Lung microvascular endothelial cell (primary cell): ENCODE measurements at regions not wholly inside any gene's neighbourhood (a gene's known extent, or its start where the extent isn't known, plus 50 kb on each side); places are given as distances from the start of the nearest gene placed in this dataset.
"Not testable (repeated sequence)": the region's sequence is repeated elsewhere in the genome, so short reads cannot be mapped to it uniquely, and the experiment has no call there.

ENCODE experiments used
- DNase-seq, 2 donors: peaks; one replicate each; pipeline versions ENCODE4 v3.0.0 to v3.0.0-alpha.2; 2010; ENCODE audit warnings: low read depth in 2 of 2

DNA sequence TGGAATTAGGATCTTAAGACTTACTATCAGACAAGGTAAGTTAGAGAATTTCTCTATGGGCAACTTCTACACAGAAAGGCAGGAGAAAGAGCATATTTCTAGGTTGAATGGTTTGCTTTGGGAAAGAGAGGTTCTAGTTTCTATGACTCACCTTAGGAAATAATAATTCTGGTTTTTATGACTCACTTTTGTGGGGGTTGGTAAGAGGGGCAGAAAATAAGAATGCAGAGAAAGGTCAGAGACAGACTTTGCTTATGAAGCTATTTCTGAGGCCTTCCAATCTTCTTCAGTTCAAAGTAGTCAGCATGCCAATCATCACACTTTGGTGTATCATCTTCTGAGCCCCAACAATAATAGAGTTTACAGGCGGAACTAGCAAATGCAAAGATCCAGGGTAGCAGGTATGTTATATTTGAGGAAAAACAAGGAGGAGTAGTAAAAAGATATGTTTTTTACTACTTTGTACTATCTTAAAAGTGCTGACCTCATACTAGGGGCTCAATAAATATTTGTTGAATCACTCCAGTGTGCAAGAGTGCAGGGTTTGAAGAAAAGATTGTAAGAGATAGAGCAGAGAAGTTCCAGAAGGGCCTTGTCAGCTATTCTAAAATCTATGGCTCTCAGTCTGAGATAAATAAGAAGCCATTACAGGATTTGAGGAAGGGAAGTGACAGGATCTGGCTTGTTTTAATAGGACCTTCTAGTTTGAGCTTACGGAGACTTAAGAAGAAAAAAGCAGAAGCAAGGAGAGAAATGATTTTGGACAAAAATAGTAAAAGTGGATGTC lies 56.7 kb upstream of the LRFN5 start:
- no peak for DNase-seq

DNA sequence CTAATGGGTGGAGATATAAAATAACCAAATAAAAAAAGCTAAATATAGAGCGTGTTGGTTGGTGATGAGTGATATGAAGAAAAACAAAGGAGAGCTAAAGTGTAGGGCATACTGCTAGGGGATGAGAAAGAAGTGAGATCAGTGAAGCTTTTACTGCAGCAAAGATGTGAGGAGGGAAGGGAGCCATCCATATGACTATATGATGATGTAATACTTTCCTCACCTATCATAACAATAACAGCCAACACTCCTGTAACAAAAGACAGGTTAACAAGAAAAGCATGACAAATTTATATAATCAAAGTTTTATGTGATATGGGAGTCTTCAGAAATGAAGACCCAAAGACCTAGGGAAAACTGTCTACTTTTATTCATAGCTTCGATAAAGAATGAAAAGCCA lies 57.4 kb upstream of the LRFN5 start:
- DNase-seq = no peak

DNA sequence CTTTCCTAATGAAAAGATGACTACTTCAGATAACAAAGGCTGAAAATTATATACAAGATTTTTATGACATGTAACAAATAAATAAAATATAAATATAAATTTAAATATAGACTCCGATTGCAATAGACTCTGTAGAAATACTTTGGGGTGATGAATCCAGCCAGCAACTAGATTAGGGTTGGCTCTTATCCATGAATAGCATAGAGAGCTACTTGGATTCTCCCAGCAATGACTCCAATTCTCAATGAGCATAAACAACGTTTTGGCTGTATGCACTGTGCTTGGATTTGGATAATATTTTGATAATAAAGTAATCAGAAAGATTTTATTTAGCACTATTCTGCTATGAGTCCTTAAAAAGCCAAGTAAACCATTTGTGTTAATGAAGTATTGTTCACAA lies 58.0 kb upstream of the LRFN5 start:
- DNase-seq = no peak

DNA sequence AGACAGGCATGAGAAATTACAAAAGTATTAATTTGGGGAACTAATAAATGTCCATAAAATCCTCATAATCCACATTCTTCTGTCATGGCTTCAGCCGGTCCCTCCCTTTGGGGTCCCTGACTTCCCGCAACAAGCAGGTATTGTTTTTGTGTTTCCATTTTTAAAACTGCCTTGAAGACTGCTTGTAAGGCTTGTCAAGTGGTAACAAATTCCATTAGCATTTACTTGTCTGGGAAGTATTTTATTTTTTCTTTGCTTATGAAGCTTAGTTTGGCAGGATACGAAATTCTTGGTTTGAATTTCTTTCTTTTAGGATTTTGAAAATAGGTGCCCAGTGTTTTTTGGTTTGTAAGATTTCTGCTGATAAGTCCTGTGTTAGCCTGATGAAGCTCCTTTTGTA lies 65.3 kb upstream of the LRFN5 start:
- no peak for DNase-seq

DNA sequence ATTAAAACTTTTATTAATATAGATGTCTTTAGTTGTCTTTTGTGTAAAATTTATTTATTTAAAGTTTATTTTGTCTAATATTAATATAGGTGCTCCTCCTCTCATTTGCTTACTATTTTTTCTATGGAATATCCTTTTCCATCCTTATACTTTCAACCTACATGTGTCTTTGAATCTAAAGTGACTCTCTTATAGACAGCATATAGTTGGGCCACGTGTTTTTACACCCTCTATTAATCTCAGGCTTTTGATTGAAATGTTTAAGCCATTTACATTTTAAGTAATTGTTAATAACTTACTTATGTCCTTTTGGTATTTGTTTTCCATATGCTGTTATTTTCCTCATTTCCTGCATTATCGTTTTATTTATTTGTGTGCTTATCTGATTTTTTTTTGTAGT lies 74.4 kb upstream of the LRFN5 start:
- no peak for DNase-seq

DNA sequence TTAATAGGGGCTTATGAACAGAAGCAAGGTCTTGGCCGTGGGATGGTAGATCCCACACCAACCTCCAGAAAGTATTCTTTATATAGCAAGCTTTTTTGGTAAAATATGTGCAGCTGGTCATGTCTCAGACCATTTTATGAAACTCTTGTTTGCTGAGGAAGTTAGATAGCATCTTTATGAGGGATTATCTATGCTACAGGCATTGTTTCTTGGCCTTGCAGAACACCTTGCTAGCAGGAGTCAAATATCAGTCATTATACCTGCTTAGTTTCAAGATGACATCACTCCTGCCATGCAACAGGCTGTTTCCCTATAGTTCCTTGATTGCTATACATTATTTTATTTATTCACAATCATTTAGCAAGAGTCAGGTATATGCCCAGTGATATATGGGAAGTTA lies 84.8 kb upstream of the LRFN5 start:
- no peak for DNase-seq

DNA sequence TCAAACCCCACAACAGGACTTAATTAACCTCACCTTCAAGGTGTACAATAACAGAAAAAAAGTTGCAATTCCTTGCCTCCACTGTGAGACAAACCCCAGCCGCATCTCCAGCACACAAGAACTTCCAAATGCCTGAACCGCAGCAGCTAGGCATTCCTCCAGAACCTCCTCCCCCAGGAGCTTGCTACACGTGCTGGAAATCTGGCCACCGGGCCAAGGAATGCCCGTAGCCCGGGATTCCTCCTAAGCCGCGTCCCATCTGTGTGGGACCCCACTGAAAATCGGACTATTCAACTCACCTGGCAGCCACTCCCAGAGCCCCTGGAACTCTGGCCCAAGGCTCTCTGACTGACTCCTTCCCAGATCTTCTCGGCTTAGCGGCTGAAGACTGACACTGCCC lies 88.6 kb upstream of the LRFN5 start:
- not testable (repeated sequence) for DNase-seq

DNA sequence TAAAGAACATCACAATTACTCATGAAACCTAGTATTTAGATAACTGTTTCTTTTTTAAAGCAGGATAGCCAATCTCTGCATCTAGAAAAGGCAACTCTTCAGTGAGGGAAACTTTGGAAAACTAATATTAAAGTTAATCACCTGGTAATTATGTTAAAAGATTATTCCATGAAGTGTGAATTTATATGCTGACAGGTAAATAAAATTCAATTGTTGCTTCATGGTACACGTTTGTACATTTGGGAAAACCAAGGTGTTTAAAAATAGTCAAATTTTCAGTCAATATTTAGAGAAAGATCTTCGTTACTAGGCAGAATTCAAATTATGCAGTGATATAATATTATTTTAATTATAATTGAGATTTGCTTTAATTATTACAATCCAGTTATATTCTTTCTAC lies 100.1 kb upstream of the LRFN5 start:
- DNase-seq = no peak

DNA sequence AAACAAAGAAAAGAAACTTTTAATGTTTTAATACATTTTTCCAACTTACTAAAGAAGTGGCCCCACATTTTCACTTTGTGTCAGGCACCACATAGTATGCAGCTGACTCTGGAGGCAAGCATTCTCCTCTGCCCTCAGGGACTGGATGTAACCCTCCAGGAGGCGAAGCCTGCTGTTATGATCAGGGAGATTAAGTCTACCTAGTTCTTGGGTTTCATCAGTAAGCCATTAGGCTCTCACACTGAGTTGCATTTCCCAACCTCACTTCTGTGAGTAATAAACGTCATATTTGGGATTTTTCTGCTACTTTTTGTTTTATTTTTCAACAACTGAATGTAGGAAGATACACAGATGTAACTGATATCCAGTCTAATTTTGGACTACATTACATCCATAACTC lies 101.2 kb upstream of the LRFN5 start:
- DNase-seq = no peak

DNA sequence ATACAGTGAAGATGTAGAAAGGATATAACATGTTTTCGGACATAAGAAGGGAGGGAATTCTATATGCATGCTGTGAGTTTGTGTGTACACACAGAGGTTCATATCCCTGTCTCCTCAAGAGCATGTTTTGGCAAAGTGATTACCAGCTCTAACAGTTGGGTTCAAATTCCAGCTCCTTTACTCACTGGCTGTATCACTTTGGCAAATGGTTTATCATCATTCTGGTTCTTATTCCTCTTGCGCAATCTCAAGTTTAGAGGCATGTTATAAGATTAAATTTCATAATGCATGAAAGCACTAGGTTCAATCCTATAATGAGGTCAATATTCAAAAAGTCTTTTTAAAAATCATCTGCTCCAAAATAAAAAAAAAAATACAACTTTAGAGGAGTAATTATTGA lies 107.7 kb upstream of the LRFN5 start:
- DNase-seq = no peak

DNA sequence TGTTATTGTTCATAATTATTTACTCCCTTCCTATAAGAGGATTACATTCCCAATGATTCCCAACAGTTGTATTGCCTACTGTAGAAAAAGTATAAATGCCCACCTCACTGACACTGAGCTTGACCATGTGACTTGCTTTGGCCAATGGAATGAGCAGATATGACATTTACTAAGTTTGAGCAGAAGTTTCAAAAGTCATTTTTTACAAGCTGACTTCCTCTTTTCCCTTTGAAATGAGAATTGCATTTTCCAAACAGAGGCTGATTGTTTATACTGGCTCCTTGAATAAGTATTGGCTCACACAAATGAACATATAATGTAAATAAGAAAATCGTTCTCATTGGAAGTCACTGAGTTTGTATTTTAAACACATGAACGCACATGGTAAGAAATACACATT lies 116.4 kb upstream of the LRFN5 start:
- no peak for DNase-seq

DNA sequence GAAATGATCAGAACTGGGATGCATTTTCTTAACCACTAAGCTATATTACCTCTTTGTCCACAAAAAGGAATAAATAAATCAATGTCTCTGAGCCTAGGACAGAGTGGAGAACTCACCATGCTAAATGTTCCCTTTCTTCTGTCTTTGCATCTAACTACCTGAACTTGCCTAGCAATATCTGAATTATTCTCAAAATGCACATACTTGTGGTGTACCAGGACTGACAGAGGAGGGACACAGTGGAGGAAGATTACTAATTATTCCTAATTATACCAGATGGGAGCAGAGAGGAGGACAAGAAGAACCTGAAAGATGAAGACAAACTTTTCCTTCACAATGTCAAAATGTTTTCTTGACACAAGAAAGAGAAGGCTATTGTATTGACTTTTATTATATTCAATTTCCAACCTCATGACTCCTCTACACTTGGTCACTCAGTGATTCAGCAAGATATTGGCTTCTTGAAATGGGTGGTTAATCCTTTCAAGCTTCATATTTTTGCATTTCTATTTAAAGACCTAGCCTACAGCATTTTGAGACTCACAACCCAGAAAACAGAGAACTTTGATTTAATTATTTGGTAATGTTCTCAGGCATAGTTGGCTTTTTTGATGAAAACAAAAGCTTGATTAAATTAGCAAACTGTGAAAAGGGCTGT lies 117.2 kb upstream of the LRFN5 start:
- no peak for DNase-seq

DNA sequence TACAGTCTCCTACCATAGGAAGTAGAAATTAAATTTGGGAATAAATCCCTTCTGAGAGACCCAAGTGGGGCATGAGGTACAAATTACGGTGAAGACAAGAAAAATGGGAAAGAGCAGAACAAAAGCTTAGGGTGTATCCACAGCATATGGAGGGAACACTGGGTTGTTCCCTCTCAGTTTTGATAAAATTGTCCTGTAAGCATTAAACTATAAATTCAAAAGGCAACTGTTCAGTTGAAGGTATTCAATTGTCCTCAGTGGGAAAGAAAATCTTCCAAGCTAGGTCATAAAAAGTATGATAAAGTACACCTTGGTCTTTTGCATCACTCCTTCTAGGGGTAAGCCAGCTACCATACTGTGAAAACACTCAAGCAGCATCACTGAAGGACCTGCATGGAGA lies 118.3 kb upstream of the LRFN5 start:
- DNase-seq = no peak

DNA sequence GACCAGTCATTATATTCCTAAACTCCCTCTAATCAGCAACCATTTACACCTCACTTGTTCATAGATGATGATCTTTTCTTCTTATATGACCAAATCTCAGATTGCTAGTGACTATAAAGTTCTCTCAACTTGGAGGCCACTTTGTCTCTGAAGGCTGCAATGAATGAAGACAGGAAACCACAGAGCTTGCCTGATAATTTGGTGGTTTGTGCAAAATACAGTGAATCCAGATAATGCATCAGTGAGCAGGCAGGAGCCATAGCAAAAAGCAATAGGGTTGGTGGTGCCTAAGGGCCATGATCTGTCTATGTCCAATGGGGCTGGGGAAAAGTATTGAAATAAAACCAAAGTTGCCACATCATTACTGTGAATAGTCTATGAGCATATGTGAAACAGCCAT lies 123.8 kb upstream of the LRFN5 start:
- no peak for DNase-seq

DNA sequence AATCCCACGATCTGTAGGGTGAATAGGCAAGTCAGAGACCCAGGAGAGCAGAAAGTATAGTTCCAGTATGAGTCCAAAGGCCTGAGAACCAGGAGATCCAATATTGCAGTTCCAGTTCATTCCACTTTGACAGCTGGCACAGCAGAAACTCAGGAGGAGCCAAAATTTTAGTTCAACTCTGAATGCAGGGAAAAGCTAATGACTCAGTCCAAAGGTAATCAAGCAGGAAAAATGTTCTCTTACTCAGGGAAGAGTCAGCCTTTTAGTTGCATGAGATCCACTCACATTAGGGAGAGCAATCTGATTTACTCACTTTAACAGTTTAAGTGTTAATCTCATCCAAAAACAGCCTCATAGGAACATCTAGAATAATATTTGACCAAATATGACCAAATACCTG lies 130.2 kb upstream of the LRFN5 start:
- no peak for DNase-seq

DNA sequence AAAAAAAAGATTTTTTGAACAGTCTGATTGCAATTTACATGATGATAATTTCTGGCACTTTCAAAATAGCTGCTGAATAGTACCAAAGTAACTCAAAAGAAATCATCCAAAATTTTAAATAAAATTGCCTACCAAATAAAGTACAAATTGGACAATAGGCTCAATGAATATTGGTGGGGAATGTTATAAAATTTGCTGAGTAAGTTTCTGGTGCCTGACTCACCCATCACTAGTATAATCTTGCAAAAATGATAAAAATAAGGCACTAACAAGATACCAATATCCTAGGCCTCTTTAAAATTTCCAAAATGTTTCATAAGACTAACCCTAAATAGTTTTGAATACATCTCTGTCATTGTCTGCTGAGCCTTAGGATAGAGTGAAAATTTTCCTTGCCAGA lies 145.3 kb upstream of the LRFN5 start:
- DNase-seq = no peak

DNA sequence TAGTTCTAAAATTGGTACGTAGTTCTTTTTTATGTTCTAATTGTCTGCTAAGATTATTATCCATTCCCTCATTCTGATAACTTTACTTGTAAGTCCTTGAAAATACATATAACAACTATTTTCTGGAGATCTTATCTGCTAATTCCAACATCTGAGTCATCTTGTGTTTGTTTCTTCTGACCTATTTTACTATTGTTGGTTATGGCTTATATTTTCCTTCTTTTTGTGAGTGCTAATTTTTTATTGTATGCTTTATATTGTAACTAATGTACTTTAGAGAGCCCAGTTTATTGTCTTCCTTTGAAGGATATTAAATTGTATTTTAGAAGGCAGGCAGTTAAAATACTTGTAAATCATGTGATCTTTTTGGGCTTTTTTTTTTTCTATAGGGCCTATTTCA lies 149.3 kb upstream of the LRFN5 start:
- DNase-seq = no peak

DNA sequence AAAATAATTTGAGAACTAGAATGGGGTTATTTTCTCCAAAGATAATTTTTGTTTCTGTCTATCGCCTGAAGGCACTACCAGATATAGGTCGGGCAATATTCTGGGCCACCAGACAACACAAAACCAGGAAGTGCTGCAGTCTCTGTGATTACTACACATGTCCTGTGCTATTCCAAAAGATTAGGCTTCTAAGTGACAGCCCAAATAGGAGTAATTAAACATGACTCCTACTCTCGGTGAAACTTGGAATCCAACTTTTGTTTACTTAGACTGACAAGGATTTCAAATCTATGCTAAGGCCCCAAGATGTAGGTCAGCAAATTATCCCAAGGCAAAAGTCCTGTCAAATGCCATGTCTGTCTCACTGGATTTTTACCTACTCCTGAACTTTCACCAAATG lies 157.6 kb upstream of the LRFN5 start:
- DNase-seq = no peak

DNA sequence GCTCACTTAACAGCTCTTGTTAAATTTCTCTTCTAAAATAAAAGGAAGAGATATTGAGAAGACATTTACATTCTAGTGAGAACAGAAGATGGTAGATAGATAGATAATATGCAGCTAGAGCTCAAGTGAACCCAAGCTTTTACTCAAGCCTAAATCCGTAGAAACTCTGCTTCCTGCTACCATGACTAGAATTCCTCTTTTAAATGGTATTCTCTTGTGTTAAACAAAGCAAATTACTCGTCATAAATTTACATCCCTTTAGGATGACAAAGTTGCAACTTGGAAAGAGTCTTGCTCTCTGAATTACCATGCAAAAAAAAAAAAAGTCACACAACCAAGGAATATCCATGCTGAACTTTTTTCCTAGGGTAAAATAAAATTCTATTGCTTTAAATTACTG lies 160.7 kb upstream of the LRFN5 start:
- no peak for DNase-seq

DNA sequence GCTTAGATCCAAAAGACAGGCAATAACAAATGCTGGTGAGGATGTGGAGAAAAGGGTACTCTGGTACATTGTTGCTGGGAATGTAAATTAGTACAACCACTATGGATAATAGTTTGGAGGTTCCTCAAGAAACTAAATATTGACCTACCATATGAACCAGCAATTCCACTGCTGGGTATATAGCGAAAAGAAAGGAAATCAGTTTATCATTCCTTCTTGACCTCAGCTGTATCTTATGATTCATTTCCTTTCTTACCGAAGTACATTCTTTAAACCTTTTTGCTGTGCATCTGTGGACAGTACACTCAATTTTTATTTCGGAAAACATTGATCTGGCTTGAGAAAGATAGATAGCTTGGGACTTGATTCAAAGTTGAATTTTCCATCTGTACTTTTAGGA lies 183.2 kb upstream of the LRFN5 start:
- DNase-seq = no peak

DNA sequence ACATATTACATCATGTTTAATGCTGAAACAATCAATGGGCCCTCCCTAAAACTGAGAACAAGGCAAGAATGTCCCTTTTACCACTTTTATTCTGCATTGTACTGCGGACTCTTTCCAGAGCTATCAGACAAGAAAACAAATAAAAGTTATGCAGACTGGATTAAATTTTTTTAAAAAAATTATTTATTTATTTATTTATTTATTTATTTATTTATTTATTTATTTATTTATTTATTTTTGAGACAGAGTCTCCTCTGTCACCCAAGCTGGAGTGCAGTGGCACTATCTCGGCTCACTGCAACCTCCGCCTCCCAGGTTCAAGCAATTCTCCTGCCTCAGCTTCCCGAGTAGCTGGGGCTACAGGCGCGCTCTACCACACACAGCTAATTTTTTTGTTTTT lies 185.4 kb upstream of the LRFN5 start:
- DNase-seq = not testable (repeated sequence)

DNA sequence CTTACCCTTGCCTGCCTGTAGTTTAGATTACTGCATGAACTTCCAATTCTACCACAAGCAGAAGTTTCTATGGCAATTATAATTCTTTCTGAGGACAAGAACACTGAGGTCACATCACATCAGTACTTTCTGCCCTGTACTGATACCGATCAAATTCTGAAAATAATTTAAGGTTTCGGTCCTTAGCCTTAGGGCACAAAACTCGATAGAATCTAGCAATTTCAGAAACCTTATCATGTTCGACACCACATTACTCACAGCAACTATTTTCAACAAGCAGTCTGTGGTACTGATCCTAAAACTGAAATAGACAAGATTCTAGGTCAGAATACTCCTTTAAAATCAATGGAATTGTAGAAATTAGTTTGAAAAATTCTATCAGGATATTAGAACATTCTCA lies 187.0 kb upstream of the LRFN5 start:
- no peak for DNase-seq

DNA sequence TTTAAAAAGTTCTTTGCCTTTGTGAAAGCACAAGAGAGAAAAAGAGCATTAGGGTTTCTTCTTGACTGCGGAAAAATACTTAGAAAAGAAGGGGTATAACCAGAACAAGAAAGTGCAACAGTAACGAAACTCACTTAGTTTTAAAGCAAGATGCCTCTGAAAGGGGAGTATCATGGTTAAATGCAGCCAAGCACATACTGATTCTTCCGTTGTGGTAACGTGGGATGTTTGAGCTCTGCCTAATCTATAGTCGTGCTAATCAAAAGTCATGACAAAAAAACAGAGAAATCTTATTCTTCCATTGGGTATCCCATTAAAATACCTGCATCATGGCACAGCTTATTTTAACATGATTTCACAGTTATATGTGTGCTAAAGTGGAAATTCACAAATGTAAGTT lies 187.8 kb upstream of the LRFN5 start:
- no peak for DNase-seq

DNA sequence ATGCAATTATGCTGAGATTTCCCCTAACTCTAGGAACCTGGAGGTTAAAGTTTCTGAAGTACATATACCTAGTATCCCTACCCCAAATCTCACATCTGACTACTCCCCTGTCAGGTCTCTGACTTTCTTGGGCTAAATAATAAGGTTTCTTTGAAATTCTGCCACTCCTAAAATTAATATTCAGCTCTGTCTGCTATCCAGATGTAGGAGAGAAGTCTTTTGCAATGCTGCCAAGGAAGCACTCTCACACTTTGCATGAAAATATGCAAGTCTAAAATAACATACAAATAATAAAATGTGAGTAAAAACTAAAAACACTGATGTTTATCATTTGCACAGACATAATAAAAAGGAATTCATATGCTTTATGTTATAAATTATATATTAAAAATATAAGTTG lies 196.9 kb upstream of the LRFN5 start:
- DNase-seq = no peak
